GM23338 (cell line): ENCODE measurements at regions not wholly inside any gene's neighbourhood (a gene's known extent, or its start where the extent isn't known, plus 50 kb on each side); places are given as distances from the start of the nearest gene placed in this dataset.

ENCODE experiments used
- CREB1 ChIP-seq: fragments of 250-450 bp; sonication (Bioruptor Pico); IDR thresholded peaks from 2 replicates; pipeline ENCODE4 v1.5.0; 2020; ENCODE audit warnings: low read depth, mild to moderate bottlenecking, moderate library complexity
- EZH2 ChIP-seq: fragments of 200-600 bp; sonication (generic); IDR thresholded peaks from one replicate; pipeline ENCODE4 v1.8.0; 2017; ENCODE audit warnings: antibody characterized with exemption, mild to moderate bottlenecking, low read depth; ENCODE audit not compliant: unreplicated experiment
- POLR2AphosphoS5 ChIP-seq: IDR thresholded peaks from 2 replicates; pipeline ENCODE4 v1.6.1; 2016; ENCODE audit warnings: antibody characterized with exemption, low read depth
- ZNF331 ChIP-seq: fragments of 250-450 bp; sonication (Bioruptor Pico); IDR thresholded peaks from 2 replicates; pipeline ENCODE4 v1.5.0; 2020; ENCODE audit warnings: low read depth, mild to moderate bottlenecking, moderate library complexity
- TF ChIP-seq, protein P1 (sequence below), 2 experiments: fragments of 200-600 bp in 1 of 2; sonication (generic) in 1 of 2; conservative IDR thresholded peaks; 2 replicates each; pipeline versions ENCODE4 v1.5.1 to v1.6.1; 2016 to 2017; ENCODE audit warnings: antibody characterized with exemption in 2 of 2, low read depth in 2 of 2, mild to moderate bottlenecking in 2 of 2, moderate library complexity in 1 of 2
- TF ChIP-seq, protein P2 (sequence below): IDR thresholded peaks from one replicate; pipeline ENCODE4 v1.6.1; 2018; ENCODE audit warnings: antibody characterized with exemption; ENCODE audit not compliant: unreplicated experiment
- TF ChIP-seq, protein P3 (sequence below): fragments of 250-450 bp; sonication (Bioruptor Pico); IDR thresholded peaks from 2 replicates; pipeline ENCODE4 v1.5.0; 2020; ENCODE audit warnings: mild to moderate bottlenecking, moderate library complexity

DNA sequence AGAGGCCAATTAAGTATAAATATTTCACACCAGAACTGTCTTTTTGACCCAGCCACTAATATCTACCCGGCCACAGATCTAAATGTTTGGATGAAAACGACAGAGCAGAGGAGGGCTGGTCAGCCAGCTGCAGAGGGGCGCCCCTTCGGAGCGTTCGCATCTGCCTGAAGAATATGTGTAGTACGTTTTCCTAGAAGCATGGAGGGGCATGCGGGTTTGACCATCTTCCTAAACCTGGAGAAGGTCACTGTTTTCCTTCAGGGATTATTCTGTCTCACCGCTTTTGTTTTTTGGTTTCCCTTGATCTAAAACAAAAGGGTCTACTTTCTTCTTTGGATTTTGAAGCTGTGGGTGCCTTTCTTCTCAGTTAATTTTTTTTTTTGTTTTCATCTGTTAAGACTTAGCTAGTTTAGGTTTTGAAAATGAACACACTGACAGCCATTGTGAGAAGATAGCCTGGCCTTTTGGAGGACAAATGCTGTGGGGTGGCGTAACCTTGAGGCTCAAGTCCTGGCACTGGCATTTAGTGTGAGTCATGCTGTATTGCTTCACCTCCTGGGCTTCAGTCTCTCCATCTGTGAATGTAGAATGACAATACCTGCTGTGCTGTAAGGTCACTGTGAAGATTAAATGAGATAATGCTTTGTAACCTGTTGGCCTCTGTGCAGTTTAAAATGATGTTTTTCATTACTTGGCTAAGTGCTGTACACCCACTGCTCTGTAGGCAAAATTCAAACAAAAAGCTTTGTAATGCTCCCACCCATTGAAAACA is 74.1 kb upstream of the IRF2BP2 start:
- TF ChIP-seq ZNF331 (CRISPR knock-in tag), result no peak
- no peak for TF ChIP-seq POLR2AphosphoS5
- TF ChIP-seq, protein P1, sequence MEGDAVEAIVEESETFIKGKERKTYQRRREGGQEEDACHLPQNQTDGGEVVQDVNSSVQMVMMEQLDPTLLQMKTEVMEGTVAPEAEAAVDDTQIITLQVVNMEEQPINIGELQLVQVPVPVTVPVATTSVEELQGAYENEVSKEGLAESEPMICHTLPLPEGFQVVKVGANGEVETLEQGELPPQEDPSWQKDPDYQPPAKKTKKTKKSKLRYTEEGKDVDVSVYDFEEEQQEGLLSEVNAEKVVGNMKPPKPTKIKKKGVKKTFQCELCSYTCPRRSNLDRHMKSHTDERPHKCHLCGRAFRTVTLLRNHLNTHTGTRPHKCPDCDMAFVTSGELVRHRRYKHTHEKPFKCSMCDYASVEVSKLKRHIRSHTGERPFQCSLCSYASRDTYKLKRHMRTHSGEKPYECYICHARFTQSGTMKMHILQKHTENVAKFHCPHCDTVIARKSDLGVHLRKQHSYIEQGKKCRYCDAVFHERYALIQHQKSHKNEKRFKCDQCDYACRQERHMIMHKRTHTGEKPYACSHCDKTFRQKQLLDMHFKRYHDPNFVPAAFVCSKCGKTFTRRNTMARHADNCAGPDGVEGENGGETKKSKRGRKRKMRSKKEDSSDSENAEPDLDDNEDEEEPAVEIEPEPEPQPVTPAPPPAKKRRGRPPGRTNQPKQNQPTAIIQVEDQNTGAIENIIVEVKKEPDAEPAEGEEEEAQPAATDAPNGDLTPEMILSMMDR (conservative IDR thresholded peaks at IDR 0.05; ENCODE audit: low read depth in 2 of 2), result no peak
- TF ChIP-seq EZH2, result no peak
- TF ChIP-seq, protein P2, sequence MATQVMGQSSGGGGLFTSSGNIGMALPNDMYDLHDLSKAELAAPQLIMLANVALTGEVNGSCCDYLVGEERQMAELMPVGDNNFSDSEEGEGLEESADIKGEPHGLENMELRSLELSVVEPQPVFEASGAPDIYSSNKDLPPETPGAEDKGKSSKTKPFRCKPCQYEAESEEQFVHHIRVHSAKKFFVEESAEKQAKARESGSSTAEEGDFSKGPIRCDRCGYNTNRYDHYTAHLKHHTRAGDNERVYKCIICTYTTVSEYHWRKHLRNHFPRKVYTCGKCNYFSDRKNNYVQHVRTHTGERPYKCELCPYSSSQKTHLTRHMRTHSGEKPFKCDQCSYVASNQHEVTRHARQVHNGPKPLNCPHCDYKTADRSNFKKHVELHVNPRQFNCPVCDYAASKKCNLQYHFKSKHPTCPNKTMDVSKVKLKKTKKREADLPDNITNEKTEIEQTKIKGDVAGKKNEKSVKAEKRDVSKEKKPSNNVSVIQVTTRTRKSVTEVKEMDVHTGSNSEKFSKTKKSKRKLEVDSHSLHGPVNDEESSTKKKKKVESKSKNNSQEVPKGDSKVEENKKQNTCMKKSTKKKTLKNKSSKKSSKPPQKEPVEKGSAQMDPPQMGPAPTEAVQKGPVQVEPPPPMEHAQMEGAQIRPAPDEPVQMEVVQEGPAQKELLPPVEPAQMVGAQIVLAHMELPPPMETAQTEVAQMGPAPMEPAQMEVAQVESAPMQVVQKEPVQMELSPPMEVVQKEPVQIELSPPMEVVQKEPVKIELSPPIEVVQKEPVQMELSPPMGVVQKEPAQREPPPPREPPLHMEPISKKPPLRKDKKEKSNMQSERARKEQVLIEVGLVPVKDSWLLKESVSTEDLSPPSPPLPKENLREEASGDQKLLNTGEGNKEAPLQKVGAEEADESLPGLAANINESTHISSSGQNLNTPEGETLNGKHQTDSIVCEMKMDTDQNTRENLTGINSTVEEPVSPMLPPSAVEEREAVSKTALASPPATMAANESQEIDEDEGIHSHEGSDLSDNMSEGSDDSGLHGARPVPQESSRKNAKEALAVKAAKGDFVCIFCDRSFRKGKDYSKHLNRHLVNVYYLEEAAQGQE, result no peak
- TF ChIP-seq, protein P3, sequence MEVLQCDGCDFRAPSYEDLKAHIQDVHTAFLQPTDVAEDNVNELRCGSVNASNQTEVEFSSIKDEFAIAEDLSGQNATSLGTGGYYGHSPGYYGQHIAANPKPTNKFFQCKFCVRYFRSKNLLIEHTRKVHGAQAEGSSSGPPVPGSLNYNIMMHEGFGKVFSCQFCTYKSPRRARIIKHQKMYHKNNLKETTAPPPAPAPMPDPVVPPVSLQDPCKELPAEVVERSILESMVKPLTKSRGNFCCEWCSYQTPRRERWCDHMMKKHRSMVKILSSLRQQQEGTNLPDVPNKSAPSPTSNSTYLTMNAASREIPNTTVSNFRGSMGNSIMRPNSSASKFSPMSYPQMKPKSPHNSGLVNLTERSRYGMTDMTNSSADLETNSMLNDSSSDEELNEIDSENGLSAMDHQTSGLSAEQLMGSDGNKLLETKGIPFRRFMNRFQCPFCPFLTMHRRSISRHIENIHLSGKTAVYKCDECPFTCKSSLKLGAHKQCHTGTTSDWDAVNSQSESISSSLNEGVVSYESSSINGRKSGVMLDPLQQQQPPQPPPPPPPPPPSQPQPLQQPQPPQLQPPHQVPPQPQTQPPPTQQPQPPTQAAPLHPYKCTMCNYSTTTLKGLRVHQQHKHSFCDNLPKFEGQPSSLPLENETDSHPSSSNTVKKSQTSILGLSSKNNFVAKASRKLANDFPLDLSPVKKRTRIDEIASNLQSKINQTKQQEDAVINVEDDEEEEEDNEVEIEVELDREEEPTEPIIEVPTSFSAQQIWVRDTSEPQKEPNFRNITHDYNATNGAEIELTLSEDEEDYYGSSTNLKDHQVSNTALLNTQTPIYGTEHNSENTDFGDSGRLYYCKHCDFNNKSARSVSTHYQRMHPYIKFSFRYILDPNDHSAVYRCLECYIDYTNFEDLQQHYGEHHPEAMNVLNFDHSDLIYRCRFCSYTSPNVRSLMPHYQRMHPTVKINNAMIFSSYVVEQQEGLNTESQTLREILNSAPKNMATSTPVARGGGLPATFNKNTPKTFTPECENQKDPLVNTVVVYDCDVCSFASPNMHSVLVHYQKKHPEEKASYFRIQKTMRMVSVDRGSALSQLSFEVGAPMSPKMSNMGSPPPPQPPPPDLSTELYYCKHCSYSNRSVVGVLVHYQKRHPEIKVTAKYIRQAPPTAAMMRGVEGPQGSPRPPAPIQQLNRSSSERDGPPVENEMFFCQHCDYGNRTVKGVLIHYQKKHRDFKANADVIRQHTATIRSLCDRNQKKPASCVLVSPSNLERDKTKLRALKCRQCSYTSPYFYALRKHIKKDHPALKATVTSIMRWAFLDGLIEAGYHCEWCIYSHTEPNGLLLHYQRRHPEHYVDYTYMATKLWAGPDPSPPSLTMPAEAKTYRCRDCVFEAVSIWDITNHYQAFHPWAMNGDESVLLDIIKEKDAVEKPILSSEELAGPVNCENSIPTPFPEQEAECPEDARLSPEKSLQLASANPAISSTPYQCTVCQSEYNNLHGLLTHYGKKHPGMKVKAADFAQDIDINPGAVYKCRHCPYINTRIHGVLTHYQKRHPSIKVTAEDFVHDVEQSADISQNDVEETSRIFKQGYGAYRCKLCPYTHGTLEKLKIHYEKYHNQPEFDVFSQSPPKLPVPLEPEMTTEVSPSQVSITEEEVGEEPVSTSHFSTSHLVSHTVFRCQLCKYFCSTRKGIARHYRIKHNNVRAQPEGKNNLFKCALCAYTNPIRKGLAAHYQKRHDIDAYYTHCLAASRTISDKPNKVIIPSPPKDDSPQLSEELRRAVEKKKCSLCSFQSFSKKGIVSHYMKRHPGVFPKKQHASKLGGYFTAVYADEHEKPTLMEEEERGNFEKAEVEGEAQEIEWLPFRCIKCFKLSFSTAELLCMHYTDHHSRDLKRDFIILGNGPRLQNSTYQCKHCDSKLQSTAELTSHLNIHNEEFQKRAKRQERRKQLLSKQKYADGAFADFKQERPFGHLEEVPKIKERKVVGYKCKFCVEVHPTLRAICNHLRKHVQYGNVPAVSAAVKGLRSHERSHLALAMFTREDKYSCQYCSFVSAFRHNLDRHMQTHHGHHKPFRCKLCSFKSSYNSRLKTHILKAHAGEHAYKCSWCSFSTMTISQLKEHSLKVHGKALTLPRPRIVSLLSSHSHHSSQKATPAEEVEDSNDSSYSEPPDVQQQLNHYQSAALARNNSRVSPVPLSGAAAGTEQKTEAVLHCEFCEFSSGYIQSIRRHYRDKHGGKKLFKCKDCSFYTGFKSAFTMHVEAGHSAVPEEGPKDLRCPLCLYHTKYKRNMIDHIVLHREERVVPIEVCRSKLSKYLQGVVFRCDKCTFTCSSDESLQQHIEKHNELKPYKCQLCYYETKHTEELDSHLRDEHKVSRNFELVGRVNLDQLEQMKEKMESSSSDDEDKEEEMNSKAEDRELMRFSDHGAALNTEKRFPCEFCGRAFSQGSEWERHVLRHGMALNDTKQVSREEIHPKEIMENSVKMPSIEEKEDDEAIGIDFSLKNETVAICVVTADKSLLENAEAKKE, result peak; percentile 55
- no peak for TF ChIP-seq CREB1 (CRISPR knock-in tag)
